NCI-H345 treated with DMSO at 0.1 percent for 48 hours (cell line): ENCODE measurements at regions not wholly inside any gene's neighbourhood (a gene's known extent, or its start where the extent isn't known, plus 50 kb on each side); places are given as distances from the start of the nearest gene placed in this dataset.

Source experiments
- DNase-seq: peaks from one replicate; lab custom pipeline; 2025; ENCODE audit not compliant: unreplicated experiment; lab: John Stamatoyannopoulos, UW

DNA sequence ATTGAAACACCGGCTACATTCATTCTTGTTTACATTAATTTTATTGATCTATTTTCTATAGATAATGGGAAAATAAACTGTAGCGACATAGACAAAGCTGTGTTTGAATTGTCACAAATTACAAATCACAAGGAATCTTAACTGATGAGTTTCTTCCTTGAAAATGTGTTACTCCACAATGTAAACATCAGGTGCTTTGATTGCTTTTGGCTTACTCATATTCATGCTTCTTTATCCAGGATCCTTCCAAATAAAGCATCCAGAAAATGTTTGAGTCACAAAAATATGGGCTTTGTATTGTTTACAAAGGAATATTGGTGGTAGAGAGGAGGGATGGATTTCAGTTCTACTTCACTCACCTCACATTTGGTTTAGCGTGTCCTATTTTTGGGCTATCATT, 64.0 kb downstream of the BMP2 start:
- no peak for DNase-seq

DNA sequence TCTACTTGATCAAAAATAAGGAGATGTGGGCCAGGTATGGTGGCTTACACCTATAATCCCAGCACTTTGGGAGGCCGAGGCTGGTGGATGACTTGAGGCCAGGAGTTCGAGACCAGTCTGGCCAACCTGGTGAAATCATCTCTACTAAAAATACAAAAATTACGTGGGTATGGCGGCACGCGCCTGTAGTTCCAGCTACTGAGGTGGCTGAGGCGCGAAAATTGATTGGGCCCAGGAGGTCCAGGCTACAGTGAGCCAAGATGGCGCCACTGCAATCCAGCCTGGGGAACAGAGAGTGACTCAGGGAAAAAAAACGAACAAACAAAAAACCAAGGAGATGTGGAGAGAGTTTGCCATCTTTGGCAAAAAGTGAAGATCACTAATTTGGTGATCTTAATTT, 65.3 kb downstream of the BMP2 start:
- DNase-seq = no peak

DNA sequence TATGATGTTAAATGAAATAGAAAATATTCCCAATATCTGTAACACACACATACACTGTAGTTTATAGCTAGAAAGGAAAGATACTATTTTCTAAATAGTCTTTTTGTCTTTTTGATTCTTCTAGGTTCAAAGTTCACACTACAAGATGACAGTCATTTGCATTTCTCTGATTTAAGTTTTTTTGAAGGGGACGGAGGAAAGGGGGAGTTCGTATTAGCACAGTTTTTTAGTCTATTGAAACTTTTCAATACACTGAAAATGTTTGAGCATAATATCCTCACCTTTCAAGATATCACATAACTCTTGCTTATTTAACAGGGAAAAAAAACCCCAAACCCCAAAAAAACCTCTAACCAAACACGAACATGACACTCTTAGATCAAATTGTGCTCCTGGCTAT, 68.1 kb downstream of the BMP2 start:
- DNase-seq = no peak

DNA sequence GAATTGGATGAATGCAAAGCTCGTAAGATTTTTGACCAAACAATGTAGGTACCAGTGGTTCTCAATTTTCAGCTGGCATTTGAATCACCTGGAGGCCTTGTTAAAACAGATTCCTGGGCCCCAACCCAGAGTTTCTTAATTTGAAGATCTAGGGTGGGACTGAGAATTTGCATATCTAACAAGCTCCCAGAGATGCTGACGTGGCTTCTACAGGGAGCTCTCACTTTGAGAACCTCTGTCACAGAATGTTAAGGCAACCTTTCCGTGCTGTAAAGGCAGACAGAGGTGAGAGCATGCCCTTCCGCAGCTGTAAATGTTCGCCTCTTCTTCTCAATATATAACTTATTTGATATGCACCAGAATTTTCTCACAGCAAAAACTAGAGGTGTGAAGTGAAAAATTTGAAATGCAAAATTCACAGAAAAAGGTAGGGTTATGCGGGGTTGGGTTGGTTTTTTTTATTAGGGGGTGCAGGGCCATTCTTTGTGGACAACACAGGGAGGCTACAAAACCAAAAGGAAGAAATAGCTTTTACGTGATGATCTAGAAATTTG, 69.4 kb downstream of the BMP2 start:
- DNase-seq = no peak

DNA sequence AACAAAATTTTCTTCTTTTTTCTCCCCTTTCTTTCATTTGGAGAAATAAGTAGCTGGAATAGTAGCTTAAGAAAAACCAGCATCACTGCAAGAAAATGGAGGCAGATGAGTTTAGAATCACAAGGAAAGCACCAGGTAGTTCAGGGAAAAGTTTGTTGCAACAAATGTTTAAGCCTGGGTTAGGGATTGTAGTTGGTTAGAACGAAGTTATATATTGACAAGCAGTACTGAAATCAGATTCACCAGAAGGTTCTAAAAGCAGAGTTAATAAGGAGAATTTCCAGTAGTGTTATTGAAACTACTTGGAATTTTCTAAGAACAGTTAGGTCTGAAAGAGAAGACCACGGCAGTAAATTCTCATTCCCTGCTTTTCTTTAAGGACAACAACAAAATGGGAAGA, 70.2 kb downstream of the BMP2 start:
- no peak for DNase-seq

DNA sequence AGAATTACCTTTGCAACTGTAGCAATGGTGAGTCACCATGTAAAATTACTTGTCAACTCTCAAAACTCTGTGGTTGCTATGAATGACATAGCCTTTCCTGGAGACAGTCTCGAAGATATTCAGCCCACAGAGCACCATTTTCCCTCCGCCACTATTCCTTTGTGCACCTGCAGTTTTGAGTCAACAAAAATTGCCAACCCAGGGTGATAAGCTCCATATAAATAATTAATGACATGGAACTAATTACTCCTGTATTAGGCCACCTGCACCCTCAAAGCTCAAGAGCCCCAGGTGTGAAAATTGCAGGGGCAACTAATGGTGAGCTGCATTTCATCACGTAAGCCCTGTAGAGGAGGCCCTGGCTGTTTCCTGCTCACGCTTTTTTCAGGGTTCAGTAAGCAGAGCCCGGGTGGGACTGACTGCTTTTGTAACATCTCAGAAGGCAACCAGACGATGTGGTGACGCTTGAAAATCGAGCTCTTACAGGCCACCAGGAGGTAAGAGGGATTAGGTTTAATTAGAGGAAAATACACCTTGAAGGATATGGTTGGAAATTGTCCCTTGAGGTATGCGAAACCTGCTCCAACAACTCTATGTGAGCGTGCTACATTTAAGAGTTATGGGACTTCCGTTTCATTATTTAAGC, 70.8 kb downstream of the BMP2 start:
- DNase-seq = no peak

DNA sequence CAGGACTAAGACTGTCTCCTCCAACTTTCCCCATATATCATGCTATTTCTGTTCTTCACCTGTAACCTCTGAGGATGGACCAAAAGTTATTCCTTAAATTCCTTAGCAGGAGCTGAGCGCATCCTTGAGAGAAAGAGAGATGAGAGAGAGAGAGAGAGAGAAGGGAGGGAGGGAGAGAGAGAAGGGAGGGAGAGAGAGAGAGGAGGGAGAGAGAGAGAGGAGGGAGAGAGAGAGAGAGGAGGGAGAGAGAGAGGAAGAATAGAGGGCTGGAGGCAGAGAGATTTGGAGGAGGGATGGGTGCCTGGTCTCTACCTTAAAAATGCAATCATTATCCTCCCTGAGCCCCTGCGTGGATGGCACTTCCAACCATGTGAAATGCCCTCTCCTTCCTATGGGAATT, 73.6 kb downstream of the BMP2 start:
- DNase-seq = no peak

DNA sequence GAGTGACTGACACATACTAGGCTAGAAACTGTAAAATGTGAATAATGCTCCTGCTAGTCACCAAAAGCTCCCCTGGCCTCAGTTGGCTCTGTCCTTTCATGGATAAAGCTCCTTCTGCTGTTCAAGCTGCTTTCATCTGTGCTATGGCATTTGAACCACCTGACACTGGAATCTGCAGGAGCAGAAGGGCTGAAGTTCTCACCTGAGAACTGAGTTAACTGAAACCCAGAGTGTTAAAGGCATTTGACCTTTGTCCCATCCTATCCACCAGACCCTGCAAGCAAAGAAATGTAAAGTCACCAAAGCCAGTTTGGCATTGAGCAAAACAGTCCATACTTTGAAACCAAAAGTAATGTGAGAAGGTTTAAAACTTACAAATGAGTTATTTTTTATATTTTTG, 77.7 kb downstream of the BMP2 start:
- no peak for DNase-seq

DNA sequence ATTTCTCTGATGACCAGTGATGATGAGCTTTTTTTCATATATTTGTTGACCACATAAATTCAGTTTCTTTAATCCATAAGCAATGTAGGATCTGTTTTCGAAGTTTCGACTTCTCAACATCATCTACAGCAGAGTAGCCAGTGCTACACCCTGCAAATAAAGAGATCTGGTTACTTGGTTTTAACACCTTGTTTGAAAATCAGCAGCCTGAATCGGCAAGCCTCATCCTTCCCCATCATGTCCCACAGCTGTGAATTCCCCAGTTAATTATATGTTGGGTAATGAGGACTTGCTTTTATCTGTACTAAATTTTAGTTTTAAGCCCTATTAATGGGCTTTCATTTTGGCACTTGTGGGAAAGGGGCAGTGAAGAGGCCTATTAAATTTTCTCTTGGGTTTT, 80.6 kb downstream of the BMP2 start:
- no peak for DNase-seq

DNA sequence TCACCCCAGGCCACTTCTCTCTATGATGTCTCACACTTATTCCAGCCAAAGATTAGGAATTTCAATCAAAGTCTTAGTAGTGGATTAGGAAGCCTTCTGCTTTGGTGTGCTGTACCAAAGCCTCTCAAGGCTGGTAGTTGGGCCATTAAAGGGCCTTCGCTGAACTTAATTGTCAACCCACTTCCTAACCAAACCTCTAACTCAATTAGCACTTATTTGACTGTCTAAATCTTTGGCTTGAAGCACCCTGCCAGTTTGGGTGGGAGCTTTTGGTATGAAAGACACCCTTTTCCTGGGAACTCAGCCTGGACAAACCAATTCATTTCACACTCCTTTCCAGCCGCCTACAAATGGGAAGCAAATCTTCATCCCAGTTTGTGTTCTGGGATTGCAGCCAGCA, 81.5 kb downstream of the BMP2 start:
- no peak for DNase-seq

DNA sequence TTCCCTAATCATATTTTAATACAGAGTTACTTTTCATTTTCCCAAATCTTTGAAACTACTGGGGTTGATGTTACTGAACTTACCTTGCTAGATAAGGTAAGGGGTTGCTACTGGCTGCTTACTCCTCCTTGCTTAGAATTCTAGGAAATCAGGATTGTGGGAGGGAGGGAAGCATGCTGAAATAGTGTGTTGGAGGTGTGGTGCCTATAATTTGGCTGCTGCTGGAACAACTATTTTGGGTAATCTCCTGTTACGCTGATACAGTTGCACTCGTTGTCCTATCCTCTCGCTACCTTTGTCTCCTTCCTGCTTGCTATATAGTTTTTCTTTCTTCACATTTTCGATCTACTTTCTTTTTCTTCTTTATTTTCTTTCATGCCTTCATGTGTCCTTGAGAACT, 83.7 kb downstream of the BMP2 start:
- DNase-seq = no peak

DNA sequence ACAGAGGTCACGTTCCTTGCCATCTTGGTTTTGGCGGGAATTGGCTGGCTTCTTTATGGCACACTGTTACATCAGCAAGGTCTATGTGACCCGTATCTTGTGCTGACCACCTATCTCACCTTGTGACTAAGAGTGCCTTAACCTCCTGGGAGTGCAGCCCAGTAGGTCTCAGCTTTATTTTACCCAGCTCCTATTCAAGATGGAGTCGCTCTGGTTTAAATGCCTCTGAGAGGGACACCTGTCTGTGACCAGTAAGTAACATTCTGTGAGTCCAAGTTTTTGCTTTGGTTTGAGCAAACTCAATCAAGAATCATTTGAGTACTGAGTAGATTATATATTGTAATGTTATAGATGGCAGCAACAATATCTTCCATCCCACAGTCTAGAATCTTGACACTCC, 85.0 kb downstream of the BMP2 start:
- no peak for DNase-seq

DNA sequence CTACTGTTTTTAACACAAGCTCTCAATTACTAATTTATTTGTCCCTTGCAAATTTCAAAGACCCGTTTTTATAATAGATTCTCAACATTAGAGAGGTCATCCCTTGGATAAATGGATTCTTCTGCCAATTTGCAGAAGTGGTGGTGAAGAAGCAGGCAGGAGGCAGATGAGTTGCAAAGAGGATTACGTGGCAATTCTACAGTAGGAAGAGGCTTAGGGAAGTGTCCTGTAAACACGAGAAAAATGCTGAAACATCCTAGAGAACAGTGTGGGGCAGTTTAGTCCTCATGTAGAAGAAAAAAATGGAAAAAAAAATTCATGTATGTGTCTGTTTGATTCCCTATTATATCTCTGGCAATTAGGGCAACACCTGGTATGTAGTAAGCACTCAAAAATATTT, 87.6 kb downstream of the BMP2 start:
- no peak for DNase-seq

DNA sequence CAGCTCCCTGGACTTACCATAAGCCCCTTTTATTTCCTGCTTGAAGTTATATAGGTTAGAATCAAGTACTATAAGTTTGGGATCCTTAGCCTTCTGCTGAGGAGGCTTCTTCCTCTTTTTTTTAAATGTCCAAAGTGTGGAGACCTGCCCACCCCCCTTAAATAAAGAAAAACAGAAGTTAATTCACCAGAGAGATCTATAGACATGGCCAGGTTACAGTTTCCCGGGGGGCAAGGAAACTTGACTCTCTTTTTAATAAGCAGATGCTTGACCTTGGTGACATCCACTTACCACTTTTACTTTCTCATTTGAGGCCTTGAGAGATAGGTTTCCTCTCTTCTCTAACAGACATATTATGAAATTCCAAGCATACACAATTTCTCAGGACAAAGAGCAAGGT, 88.3 kb downstream of the BMP2 start:
- DNase-seq = no peak

DNA sequence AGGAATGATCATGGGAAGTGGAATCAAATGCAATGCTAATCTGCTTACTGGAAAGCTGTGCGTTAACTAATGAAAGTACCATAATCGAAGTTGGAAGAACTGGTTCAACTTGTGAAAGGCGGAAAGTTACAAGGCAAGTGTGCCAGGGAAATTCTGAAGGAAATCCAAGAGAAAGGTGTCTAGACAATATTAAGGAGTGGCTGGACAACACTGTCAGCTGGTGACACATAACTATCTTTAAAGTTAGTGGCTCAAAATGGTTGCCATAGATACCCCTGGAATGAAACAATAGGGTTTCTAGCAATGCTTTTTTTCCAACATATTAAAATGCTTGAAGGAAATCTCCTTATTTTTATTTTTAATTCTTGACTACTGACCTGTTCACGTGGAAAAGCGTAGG, 90.4 kb downstream of the BMP2 start:
- DNase-seq = no peak

DNA sequence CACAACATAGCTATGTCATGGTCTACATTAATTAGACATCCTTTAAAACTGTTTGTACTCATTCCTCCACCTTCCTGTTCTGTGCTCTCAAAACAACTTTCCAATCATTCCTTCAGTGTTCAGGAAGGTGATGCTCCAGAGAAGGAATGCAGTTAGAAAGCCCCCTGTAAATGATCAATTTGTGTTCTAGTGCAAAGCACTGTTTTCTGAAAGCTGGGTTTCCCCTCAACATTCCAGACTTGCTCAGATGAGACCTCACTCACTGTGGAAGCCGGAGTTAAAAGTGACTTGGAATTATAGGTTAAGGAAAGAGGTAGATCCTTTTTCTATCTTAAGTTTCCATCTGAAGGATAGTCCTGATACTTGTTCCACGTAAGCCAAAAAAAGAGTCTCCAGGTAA, 95.9 kb downstream of the BMP2 start:
- no peak for DNase-seq

DNA sequence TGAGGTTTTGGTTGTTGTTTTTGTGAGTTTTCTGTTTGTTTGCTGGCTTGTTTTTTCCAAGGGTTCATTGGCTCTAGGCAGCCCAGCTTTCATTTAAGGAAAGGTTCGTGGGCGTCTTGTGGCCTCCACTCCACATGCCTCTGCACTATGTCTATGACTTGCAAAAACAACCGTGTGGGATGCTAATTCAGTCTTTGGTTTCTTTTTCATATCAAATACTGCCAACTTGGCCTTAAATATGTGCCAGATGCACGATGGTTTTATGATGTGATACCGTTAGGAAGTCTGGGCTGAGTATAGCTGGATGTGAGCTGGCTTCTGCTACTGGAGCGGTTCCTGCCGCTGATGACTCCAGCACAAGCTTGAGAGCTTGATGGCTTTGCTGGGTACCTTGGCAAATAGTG, 96.3 kb downstream of the BMP2 start:
- no peak for DNase-seq

DNA sequence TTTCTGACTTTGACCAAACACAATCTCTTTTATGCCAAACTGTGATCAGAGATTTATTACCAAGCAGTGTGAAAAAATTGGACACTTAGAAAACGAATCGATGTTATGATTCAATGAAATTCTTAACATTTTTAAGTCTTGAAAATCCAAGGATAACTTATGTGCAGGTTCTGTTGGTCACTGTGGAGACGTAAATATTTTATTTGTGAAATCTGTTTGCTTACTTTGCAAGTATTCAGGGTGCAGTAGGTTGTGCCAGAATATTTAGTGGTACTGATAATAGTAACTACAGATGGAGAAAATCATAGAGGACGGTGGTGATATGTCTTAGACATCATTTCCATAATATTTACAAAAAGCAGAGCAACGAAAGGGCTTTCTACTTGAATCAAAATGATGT, 97.3 kb downstream of the BMP2 start:
- DNase-seq = no peak

DNA sequence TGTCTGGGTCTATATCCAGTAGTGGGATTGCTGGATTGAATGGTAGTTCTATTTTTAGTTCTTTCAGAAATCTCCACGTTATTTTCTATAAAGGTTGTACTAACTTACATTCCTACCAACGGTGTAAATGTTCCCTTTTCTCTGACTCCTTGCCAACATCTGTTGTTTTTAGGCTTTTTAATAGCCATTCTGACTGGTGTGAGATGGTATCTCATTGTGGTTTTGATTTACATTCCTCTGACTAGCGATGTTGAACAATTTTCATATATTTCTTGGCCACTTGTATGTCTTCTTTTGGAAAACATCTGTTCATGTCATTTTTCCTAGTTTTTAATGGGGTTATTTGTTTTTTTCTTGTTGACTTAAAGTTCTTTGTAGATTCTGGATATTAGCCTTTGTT, 99.3 kb downstream of the BMP2 start:
- no peak for DNase-seq

DNA sequence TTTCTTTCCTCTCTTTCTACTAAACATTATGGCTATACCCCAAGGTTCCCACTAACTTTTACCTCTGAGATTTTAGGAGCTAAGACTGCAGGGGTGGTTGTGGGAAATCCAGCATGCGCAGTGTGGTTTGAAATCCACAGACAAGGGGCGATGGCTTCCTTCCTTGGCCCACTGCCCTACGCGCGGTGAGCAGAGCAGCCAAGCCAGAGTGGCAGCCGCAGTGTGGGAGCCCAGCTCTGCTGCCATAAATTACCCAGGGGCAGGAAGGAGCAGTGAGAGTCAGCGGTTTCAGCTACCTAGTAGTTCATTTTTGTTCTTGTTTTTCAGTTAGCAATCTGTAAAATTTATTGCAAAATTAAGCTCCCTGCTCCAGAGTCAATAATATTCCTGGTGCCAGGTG, 101.4 kb downstream of the BMP2 start:
- no peak for DNase-seq

DNA sequence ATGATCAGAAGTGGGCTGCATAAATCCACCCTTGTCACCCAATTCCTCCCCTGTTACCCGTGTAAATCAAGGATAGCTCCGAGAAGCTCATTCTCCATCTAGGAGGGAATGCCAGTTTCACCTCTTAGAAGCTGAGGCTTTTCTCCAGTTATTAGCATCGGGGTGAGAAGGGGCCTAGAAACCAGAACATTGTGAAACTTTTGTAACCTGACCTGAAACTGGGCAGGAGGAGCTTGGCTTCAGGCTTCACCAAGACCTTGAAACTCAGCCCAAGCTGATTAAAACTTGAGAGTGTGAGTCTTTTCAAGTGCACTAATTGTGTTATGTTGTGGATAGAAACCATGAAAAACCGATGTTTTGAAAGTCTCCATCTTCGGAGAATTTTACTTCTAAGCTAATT, 103.1 kb downstream of the BMP2 start:
- no peak for DNase-seq

DNA sequence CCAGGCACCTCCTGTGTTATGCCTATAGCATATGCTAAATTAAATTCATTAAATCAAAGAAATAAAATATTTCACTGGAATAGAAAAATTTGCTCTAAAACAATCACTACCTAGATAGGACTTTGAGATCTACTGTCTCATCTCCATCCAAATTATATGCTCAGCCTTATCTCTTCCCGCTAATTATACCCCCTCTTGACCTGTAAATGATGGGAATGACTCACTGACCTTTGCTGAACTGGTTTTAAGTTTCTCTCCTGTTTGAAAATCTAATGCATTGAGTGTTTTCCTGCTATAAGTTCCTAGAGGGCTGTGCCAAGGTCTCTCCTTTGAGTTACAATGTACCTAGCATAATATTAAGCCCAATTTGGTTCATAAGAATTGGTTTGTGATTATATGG, 110.1 kb downstream of the BMP2 start:
- no peak for DNase-seq

DNA sequence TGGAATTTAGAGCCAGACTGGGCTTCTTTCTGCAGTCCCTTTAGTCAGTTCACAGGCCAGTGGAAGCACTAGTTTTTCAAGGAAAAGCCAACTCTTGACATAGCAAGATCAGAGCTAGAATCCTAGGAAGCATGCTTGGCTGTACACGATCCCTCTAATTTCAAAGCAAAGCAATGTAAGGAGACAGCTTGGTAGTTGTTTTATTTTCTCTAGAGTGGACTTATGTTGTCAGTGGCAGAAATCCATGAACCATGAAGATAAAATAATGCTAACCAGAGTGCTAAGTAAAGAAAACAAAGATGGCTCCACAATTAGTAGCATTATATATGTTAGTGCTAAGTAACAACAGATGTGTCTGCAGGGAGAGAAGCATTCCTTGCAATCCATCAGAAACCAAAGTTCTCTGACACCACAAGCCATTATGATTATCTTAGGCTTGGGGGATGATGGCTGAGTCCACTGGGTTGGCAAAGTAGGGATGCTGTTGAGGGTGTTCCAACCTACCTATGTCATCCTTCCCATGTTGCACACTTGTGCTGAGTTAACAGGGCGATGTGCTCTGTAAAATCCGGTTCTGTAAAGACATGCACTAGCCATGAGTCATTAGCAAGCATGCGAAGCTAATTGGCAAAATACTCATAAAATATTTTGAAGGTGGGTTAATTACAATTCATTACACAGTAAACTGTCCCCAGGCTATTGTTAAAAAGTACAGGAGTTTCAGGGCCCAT, 115.2 kb downstream of the BMP2 start:
- DNase-seq = no peak
